Activated CD4-positive, alpha-beta T cell treated with anti-CD3 and anti-CD28 coated beads for 48 hours (primary cell): ENCODE measurements at regions not wholly inside any gene's neighbourhood (a gene's known extent, or its start where the extent isn't known, plus 50 kb on each side); places are given as distances from the start of the nearest gene placed in this dataset.
"Not testable (repeated sequence)": the region's sequence is repeated elsewhere in the genome, so short reads cannot be mapped to it uniquely, and the experiment has no call there.

ENCODE experiments used
- DNase-seq: peaks from one replicate; pipeline ENCODE4 v3.0.0-alpha.2; 2020

DNA sequence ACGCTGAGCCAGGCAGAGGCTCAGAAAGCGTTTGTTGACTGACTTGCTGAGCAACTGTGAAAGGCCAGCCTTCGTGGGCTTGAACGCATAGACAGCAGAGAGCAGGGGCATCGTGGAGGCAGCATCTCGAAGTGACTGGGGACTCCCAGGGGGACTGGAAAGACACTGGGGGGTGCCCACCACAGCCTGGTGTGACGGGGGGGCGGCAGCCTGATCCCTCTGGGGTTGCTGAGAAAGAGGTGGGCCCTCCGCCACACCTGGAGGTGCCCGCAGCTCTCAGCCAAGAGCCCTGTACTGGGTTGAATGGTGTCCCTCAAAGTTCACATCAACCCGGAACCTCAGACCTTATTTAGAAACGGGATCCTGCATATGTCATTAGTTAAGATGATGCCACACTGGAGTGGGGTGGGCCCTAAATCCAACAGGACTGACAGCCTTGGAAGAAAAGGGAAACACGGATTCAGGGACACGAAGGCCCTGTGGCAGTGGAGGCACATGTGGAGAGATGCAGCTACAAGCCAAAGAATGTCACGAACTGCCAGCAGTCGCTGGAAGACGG lies 84.6 kb downstream of the RFLNA start:
- no peak for DNase-seq

DNA sequence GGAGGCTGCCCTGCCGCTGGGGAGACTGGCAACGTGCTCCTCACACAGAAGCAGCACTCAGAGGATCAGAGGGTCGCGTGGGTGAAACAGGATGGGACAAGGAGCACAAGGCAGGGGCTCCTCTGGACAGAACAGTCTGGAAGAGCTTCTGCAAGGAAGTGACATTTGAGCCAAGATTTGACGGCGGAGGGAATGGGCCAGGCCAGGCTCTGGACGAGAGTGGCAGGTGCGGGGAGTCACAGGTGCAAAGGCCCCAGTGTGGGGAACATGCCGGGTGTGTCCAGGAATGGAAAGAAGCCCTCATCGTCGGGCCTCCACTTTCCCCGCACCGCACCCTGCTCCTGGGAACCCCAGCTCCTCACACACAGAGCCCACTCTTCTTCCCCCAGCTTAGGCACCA lies 84.0 kb downstream of the RFLNA start:
- DNase-seq, result no peak

DNA sequence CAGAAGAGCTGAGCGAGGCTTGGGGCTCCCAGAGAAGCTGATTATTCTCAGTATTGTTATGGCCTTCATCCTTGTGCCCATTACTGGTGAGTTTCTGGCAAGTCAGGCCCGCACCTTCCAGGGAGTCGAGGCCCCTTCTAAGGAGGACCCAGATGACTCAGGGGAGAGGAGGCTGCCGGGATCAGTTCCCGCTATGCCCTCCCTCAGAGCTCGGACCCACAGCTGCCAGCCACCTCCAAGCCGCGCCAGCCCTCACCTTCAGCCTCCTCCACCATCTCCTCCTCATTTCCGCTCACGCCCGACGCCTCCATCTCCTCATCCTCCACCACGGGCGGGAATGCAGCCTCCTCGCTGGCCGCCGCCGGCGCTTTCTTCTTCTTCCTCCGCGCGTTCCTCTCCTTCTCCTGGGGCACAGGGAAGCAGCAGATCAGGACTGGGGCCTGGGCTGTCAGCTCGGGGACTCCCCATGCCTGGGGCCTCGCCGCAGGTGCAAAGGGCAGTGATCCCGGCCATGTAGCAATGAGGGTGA lies 83.2 kb downstream of the RFLNA start:
- DNase-seq, result no peak

DNA sequence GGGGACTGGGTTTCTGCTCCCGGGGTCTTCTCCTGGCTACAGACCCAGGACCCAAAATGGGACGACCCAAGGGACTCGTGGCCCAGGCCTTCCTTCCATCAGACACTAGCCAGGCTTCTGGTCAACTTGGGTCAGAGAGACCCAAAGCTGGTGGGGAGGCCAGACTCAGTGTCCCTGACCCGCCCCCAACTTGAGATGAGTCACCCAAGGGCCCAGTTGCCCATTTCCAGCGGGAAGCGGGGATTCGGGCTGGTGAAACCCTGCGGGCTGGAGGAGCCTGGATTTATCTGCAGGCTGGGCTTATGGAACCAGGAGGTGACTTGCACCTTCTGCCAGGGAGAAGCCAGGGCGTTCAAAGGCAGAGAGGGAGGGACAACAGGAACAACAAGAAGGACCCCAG lies 81.5 kb downstream of the RFLNA start:
- no peak for DNase-seq

DNA sequence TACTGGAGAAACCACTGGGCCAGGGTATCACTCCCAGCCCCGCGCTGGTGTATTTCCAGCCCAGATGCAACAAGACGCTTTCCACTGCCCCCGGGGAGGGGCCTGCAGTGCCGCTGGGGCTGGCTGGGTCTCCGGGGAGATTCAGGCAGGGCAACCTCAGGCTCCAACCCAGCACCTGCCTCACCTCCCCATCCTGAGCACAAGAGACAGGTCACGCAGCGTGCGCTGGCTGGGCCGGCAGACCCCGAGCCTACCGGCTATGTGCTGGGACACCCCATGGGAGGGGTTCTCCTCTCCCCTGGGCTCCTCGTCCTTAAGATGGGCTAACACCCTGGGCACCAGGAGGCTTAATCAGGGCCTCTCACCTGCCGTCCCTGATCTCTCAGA lies 80.9 kb downstream of the RFLNA start:
- DNase-seq, result no peak

DNA sequence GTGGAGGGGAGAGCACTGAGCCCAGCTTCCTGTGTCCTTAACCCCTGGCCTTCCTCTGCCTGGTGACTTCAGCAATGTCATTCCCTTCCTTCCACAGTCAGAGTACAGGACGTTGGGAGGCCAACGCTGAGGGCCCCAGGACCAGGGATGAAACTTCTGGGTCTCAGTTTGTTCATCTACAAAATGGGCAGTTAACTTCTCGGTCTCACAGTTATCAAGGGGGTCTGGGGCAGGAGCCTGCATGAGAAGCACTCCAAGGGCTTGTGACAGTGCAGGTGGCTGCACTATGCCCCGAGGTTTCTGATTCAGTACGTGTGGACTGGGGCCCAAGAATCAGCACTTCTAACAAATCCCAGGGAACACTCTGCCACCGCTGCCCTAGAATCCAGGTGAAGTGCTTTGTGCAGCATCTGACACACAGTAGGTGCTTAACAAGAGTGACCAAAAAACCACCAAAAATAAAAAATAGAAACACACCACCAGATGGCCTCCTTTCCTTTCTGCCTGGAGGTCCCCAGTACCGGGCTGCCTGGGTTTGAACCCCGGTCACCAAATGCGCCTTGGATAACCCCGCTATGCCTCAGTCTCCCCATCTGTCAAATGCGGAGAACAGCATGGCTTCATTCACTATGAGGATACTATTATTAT lies 80.4 kb downstream of the RFLNA start:
- no peak for DNase-seq

DNA sequence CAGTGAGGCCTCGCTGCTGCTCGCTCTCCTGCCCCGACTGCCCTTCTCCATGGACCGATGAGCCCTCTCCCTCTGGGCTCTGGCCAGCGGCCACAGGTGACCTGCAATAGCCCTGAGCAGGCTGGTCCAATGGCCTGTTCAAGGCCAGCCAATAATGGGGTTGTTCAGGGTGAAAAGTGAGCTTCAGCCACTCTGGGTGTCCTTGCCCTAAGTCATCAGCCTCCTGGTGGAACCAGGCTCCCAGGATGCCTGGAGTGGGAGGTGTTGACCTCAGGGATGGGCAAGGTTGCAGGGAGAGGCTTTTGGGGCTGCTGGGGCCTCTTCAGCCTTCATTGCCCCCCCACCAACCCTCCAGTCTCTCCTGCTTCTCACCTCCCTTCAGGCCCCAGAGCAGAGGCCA lies 79.7 kb downstream of the RFLNA start:
- no peak for DNase-seq

DNA sequence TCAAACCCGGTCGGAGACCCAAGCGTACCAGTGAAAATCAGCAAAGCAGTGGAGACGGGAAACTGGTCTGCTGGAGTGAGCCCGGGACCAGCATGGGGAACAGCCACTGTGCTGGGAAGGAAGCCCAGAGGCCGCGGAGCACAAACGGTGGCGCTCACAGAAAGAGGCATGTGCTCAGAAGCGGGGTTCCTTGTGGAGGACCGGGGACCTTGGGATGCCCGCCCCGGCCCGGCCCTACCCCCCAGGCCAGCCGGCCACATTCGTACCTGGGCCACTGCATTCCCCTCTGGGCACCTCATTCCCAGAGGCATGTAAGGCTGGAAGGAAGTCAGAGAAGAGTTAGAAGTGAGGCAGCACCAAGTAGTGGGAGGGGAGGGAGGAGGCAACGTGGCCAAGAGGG lies 79.3 kb downstream of the RFLNA start:
- no peak for DNase-seq

DNA sequence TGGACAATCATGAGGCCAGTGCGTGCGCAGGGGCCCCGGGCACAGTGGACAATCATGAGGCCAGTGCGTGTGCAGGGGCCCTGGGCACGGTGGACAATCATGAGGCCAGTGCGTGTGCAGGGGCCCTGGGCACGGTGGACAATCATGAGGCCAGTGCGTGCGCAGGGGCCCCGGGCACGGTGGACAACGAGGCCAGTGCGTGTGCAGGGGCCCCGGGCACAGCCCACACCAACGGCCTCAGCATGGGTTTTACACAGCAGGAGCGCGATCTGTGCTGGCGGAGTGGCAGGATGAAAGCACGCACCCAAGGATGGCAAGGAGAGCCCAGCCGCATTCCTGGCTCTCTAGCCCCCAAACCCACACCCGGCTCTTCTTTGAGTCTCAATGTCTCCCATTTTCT lies 78.8 kb downstream of the RFLNA start:
- not testable (repeated sequence) for DNase-seq

DNA sequence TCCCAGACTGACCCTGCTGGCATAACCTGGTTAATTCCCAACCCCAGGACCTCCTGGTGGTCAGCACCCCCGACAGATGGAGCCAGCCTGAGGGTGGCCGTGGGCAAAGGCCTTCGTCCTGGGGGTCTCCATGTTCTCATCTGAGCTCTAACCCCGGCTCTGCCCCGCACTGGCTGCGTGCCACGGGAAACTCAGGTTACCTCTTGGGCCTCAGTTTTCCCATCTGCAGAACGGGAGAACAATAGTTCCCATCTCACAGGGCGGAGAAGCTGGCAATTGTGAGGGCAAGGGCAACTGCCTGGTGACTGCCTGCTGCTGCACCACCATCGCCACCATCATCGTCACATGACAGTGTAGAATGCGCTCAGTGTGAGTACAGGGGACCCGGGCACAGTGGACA lies 77.9 kb downstream of the RFLNA start:
- DNase-seq, result no peak

DNA sequence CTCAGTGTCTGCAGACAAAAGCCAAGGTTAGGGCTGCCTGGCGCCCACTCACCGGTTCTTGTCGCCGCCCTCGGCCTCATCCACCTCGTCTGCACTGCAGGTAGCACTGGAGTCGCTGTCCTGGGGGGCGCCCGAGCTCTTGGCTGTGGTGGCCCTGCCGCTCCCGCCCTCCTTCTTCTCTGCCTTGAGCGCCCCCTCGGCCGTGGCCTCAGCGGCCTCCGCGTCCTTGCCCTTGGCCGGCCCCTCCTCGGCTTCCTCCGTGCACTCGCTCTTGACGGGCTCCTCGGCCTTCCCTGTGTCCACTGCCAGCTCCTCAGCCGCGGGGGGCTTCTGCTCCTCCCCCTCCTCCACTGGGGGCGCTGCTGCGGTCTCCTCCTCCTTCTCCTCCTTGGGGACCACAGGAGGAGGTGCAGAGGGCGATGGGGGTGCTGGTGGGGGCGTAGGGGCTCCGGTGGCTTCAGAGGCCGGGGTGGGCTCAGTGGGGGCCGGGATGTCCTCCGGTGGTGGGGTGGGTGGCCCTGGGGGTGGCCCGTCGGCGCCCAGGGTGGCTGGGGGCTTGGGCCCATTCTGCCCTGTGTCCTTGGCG lies 77.2 kb downstream of the RFLNA start:
- DNase-seq, result no peak

DNA sequence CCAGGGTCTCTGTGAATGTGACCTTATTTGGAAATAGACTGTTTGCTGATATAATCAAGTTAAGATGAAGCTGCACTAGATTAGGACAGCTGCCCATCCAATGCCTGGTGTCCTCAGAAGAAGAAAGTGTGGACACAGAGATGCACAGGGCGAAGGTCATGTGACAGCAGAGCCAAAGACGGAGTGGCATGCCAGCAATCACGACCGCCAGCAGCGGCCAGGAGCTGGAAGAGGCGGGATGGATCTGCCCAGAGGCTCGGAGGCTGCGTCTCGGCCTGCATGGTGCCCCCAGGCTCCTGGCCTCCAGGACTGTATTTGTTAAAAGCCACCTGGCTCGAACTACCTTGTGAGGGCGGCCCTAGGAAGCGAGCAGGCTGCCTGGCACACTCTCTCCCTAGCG lies 76.5 kb downstream of the RFLNA start:
- DNase-seq, result no peak

DNA sequence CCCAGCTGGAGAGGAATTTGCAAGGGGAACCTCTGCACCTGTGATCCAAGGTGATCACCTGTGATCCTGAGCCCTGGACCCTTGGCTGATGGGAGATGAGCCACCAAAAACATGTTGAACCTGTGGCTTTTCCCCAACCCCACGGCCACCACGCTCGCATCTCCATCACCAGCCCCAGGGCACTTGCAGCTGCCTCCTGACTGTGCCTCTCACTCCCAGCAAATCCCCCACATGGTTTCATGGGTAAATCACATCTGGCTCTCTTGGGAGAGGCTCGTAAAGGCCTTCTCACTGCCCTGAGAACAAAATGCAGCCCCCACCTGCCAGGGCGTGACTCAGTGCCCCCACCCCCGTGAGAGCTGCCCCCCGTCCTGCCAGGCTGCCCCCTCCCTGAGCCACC lies 76.0 kb downstream of the RFLNA start:
- no peak for DNase-seq

DNA sequence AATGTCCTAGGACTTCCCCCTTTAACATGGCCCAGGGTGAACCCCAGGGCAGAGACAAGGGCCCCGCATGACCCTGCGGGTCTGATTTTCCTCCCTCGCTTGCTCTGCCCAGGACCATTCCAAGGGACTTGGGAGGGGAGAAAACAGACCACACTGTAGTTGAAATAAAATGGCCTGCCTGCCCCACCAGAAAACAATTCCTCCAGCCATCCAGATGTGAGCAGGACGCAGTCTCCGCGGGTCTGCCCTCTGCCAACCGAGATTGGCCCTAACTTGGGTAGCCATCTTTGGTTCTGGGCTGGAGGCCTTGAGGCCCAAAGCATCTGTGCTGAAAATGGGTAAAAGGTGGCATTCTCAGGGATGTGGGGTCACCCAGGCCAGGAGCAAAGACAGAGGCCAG lies 75.5 kb downstream of the RFLNA start:
- DNase-seq, result no peak

DNA sequence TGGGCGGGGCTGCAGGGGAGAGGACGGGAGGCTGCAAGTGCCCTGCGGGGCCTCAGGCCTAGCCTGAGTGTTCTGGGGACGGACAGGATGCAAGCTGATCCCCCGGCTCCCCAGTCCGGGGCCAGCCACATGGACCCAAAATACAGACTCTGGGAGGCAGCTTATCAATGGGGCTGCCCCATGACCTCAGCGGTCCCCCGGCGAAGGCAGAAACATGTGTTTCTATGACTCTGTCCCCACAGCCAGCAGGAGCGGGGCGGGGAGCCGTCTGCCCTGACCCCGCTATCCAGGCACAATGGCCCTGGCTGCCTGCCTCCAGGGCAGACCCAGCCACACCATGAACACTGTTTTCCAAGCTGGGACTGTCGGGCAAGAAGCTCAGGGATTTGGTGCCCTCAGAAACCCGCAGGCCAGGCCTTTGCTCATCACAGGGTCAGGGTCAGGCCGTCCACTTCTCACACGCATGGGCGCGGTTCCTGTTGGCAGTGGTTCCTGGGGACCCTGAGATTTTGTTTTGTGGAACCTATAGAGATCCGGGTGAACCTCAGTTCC lies 75.0 kb downstream of the RFLNA start:
- no peak for DNase-seq

DNA sequence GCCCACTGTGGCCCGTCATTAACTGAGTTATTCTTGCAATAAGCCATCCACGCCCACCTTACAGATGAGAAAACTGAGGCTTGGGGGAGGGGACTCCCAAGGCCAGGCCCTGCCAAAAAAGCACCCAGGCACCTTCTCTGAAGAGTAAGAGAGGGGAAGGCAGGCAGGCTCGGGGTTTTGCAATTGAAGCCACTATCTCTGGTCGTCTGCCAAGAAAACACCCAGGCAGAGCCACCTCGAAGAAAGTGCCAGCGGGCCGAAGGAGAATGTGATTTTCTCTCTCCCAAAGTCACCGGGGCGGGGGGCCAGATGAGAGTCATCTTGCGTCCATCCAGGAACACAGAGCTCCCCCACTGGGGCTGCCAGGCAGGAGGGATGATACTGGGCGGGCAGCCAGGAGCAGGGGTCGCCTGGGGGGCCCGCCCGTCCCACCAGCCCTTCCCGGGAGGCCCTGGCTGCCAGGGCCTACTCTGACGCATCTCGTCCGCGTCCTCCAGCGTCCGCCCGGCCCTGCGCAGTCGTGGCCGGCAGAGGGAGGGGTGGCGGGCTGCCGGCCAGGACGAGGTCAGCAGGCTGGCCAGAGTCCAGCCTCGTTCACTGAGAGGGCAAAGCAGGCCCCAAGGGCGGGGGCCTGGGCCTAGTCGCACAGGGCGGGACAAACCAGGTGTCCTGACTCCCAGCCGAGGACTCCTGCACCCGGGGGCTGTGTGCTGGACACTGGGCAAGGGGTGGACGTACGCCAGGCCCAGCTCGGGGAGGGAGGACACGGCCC lies 74.3 kb downstream of the RFLNA start:
- no peak for DNase-seq

DNA sequence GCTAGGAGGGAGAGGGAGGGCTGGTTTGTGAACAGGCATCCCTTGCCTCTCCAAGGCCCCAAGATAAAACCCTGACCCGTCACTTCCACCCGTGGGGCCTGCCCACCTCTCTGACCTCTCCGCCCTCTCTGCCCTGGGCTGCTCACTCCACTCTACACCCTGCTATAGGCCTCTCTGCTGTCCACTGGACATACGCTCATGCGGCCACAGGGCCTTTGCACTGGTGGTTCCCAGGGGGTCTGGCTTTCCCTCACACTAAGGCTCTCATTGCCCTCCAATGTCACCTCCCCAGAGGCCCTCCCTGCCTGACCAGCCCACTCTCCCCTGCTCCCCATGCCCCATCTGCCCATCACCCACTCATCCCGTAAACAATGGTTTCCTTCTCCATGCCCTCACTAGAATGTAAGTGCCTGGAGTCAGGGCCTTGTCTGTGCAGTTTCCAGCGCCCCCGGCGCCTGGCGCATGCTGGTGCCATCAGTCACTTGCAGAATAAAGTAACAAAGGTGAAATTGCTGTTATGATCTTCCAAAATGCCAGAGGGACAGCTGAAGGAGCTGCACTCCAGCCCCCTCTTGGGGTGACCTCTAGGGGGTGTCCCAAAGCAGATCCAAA lies 73.6 kb downstream of the RFLNA start:
- DNase-seq, result no peak

DNA sequence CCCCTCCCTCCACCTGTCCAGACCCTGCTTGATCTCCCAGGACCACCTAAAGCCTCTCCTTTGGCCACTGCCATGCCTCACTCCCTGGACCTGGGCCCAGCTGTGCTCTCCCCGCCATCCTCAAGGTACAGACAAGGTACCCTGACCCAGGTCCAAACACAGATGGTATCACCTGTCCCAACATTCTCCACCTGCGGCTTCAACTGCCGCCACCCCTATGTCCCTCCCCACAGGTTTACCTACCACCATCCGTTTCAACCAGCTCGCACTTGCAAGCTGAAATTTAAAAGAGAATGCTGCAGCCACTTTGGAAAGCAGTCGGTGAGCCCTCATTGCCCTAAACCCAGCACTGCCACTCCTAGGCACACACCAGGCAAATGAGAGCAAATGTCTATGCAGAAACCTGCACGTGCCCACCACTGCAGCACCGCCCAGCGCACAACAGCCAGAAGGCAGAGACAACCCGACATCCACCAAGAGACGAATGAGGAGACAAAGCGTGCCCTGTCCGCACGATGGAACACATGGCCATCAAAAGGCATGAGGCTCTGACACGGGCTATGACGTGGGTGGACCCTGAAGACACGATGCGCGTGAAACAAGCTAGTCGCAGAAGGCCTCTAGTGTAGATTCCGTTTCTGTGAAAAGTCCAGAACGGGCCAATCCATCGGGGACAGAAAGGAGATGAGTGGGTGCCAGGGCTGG lies 71.0 kb downstream of the RFLNA start:
- no peak for DNase-seq
